Endothelial cell of umbilical vein (primary cell): ENCODE measurements at regions not wholly inside any gene's neighbourhood (a gene's known extent, or its start where the extent isn't known, plus 50 kb on each side); places are given as distances from the start of the nearest gene placed in this dataset.

Experiments
- BruUV-seq: library from RNA; stranded (reverse); fragments of 400-500 nt; replicated peaks from 2 replicates; lab custom pipeline; 2021; lab: Mats Ljungman, UMichigan
- CTCF ChIA-PET: fragments of 300-600, 350-600 bp; sonication (Branson Sonifier 250); formaldehyde crosslinking; loops from one replicate; lab custom pipeline; 2021; ENCODE audit warnings: antibody characterized with exemption, inconsistent platforms; lab: Charles Lee
- POLR2A ChIA-PET: fragments of 300-600, 350-600 bp; sonication (Branson Sonifier 250); formaldehyde crosslinking; loops from one replicate; lab custom pipeline; 2021; ENCODE audit warnings: antibody characterized with exemption, inconsistent platforms; lab: Charles Lee
- DNase-seq: peaks from one replicate; pipeline ENCODE4 v3.0.0-alpha.2; 2011; ENCODE audit warnings: low read depth, low spot score
- FAIRE-seq: peaks from 2 replicates; lab custom pipeline; 2011; peaks lifted over from hg19 to GRCh38; lab: Jason Lieb, UNC
- H2AFZ ChIP-seq: 2 replicates; pipeline ENCODE4 v1.6.0; 2012; ENCODE audit warnings: low read depth, low read length, control low read depth, inconsistent platforms
- H3K27ac ChIP-seq: 2 replicates; pipeline ENCODE4 v1.5.1; 2011; ENCODE audit warnings: low read depth, mild to moderate bottlenecking, control low read depth, low read length, moderate library complexity; ENCODE audit not compliant: insufficient read depth
- H3K27me3 ChIP-seq, 2 experiments: 2 replicates each; pipeline versions ENCODE4 v1.6.0 to v1.6.1; 2011; ENCODE audit warnings: low read length in 2 of 2, mixed read lengths in 1 of 2; ENCODE audit not compliant: control insufficient read depth in 2 of 2, insufficient read depth in 2 of 2
- H3K36me3 ChIP-seq, 2 experiments: 2 replicates in 1 of 2; 3 replicates in 1 of 2; pipeline ENCODE4 v1.5.1; 2011; ENCODE audit warnings: low read length in 2 of 2, mild to moderate bottlenecking in 1 of 2, moderate library complexity in 1 of 2; ENCODE audit not compliant: control insufficient read depth in 2 of 2, insufficient read depth in 2 of 2; ENCODE audit errors: extremely low read depth in 1 of 2
- H3K4me1 ChIP-seq: 3 replicates; pipeline ENCODE4 v1.5.1; 2011; ENCODE audit warnings: mild to moderate bottlenecking, low read length; ENCODE audit not compliant: control insufficient read depth, insufficient read depth; ENCODE audit errors: extremely low read depth
- H3K4me2 ChIP-seq: 2 replicates; pipeline ENCODE4 v1.6.1; 2011; ENCODE audit warnings: low read length, control low read depth, mixed read lengths; ENCODE audit not compliant: insufficient read depth
- H3K4me3 ChIP-seq, 3 experiments: fragments of 200-600 bp in 1 of 3; sonication (generic), shearing (Covaris generic) in 1 of 3; replicated peaks in 1 of 3; 2 replicates each; pipeline ENCODE4 v1.5.1; 2011 to 2016; ENCODE audit warnings: control low read depth in 3 of 3, low read length in 3 of 3, mild to moderate bottlenecking in 2 of 3, inconsistent platforms in 1 of 3, low read depth in 1 of 3, moderate library complexity in 1 of 3; ENCODE audit not compliant: insufficient read depth in 1 of 3
- H3K79me2 ChIP-seq: 2 replicates; pipeline ENCODE4 v1.6.0; 2012; ENCODE audit warnings: low read length, inconsistent platforms; ENCODE audit not compliant: control insufficient read depth, insufficient read depth
- H3K9ac ChIP-seq: replicated peaks from 2 replicates; pipeline ENCODE3; 2011; ENCODE audit warnings: low read length, control low read depth; ENCODE audit not compliant: insufficient read depth; ENCODE audit errors: extremely low read depth
- H3K9me1 ChIP-seq: replicated peaks from 3 replicates; pipeline ENCODE4 v1.6.0; 2011; ENCODE audit warnings: mild to moderate bottlenecking, low read length; ENCODE audit not compliant: control insufficient read depth, insufficient read depth; ENCODE audit errors: extremely low read depth
- H3K9me3 ChIP-seq: replicated peaks from 2 replicates; pipeline ENCODE4 v1.5.1; 2012; ENCODE audit warnings: low read length, inconsistent platforms; ENCODE audit not compliant: control insufficient read depth, insufficient read depth
- H4K20me1 ChIP-seq: replicated peaks from 2 replicates; pipeline ENCODE3; 2011; ENCODE audit warnings: mild to moderate bottlenecking, low read length; ENCODE audit not compliant: control insufficient read depth, insufficient read depth; ENCODE audit errors: extremely low read depth
- EZH2 ChIP-seq: IDR thresholded peaks from 2 replicates; pipeline ENCODE4 v1.6.1; 2012; ENCODE audit warnings: borderline replicate concordance, low read depth, mild to moderate bottlenecking, moderate library complexity, low read length, inconsistent platforms; ENCODE audit not compliant: severe bottlenecking
- FOS ChIP-seq: IDR thresholded peaks from 2 replicates; pipeline ENCODE4 v1.6.1; 2011; ENCODE audit warnings: mild to moderate bottlenecking, low read length, moderate library complexity, borderline replicate concordance; ENCODE audit not compliant: insufficient read depth
- GATA2 ChIP-seq: IDR thresholded peaks from 2 replicates; pipeline ENCODE4 v1.7.0; 2011; ENCODE audit warnings: low read depth, mild to moderate bottlenecking, moderate library complexity, mixed read lengths, low read length; ENCODE audit not compliant: insufficient read length, insufficient read depth
- JUN ChIP-seq: IDR thresholded peaks from 2 replicates; pipeline ENCODE4 v1.6.1; 2011; ENCODE audit warnings: borderline replicate concordance, low read depth; ENCODE audit not compliant: insufficient read length, insufficient read depth
- MAX ChIP-seq: IDR thresholded peaks from 2 replicates; pipeline ENCODE4 v1.6.1; 2011; ENCODE audit not compliant: insufficient read depth, insufficient read length
- MYC ChIP-seq: IDR thresholded peaks from one replicate; pipeline ENCODE4 v1.6.1; 2011; ENCODE audit warnings: mild to moderate bottlenecking, low read depth, low read length
- POLR2A ChIP-seq: IDR thresholded peaks from 2 replicates; pipeline ENCODE4 v1.6.1; 2012; ENCODE audit warnings: low read depth, mild to moderate bottlenecking, control low read depth, low read length
- POLR2AphosphoS5 ChIP-seq: IDR thresholded peaks from 2 replicates; pipeline ENCODE4 v1.6.1; 2012; ENCODE audit warnings: low read depth, mild to moderate bottlenecking, control low read depth, low read length, moderate library complexity; ENCODE audit not compliant: insufficient read depth
- dilution Hi-C: fragments of 300-500 bp; cut with MboI; formaldehyde crosslinking; loops from one replicate; pipeline ENCODE4 v1.15.0; 2019; ENCODE audit warnings: low sequenced_read_pairs; ENCODE audit not compliant: extremely low pct_ligation_motif_present
- intact Hi-C: fragments of 100-400 bp; cut with micrococcal nuclease; formaldehyde crosslinking; loops from one replicate; pipeline ENCODE4 v1.10.0; 2022
- TF ChIP-seq, protein P1 (sequence below), 2 donors: IDR thresholded peaks; 1 replicate in 1 of 2; 2 replicates in 1 of 2; pipeline ENCODE4 v1.5.1; 2011; ENCODE audit warnings: low read length in 2 of 2, mild to moderate bottlenecking in 2 of 2, moderate library complexity in 2 of 2, control low read depth in 1 of 2, inconsistent platforms in 1 of 2, low read depth in 1 of 2; ENCODE audit not compliant: insufficient read depth in 1 of 2; ENCODE audit errors: extremely low read depth in 1 of 2

GRCh38 chr13:104301171-104301975 is 1235.2 kb upstream of the SLC10A2 start:
- CTCF ChIA-PET = interaction anchor here (1.0 to 1.4 kb wide), 2 partner anchors 12 to 17 kb away, joined by 3 to 4 read pairs; no protein-coding TSS in a partner anchor
- dilution Hi-C loops = no loop called here

More at GRCh38 chr13:104301171-104301975, 1235.2 kb upstream of the SLC10A2 start:
- H3K9me3 ChIP-seq = no peaks in the 10 kb centered on the region
- H2AFZ ChIP-seq = peak overlapping the region; percentile 11
- H3K9me1 ChIP-seq = no peaks in the 10 kb centered on the region
- no peak overlapping the region for H3K4me3 ChIP-seq
- no peak for DNase-seq
- FAIRE-seq = peak; percentile 15
- no TSS peak for BruUV-seq
- H4K20me1 ChIP-seq = no peaks in the 10 kb centered on the region
- no peak overlapping the region for H3K4me2 ChIP-seq
- H3K79me2 ChIP-seq = no peaks in the 10 kb centered on the region
- H3K36me3 ChIP-seq = no peaks in the 10 kb centered on the region
- no peaks in the 10 kb centered on the region for H3K27me3 ChIP-seq
- intact Hi-C loops = no loop called here
- no peaks in the 10 kb centered on the region for H3K4me1 ChIP-seq
- no peak overlapping the region for H3K27ac ChIP-seq
- H3K9ac ChIP-seq = no peak overlapping the region
- POLR2A ChIA-PET = no interaction called here
- TF ChIP-seq GATA2 (no peak), POLR2AphosphoS5 (no peak), POLR2A (no peak), EZH2 (no peak), MAX (no peak), JUN (no peak), MYC (no peak), FOS (no peak)
- TF ChIP-seq, protein P1, sequence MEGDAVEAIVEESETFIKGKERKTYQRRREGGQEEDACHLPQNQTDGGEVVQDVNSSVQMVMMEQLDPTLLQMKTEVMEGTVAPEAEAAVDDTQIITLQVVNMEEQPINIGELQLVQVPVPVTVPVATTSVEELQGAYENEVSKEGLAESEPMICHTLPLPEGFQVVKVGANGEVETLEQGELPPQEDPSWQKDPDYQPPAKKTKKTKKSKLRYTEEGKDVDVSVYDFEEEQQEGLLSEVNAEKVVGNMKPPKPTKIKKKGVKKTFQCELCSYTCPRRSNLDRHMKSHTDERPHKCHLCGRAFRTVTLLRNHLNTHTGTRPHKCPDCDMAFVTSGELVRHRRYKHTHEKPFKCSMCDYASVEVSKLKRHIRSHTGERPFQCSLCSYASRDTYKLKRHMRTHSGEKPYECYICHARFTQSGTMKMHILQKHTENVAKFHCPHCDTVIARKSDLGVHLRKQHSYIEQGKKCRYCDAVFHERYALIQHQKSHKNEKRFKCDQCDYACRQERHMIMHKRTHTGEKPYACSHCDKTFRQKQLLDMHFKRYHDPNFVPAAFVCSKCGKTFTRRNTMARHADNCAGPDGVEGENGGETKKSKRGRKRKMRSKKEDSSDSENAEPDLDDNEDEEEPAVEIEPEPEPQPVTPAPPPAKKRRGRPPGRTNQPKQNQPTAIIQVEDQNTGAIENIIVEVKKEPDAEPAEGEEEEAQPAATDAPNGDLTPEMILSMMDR (IDR thresholded peaks at IDR 0.05; ENCODE audit: extremely low read depth in 1 of 2, insufficient read depth in 1 of 2, low read depth in 1 of 2, low read length in 2 of 2) = no peak
